H9 (cell line): ENCODE measurements at regions not wholly inside any gene's neighbourhood (a gene's known extent, or its start where the extent isn't known, plus 50 kb on each side); places are given as distances from the start of the nearest gene placed in this dataset.
A peak's percentile ranks its signal among the peaks of the same experiment; 100 is the strongest.

ENCODE experiments used
- DNase-seq: peaks from one replicate; pipeline ENCODE4 v3.0.0-alpha.2; 2017
- H2AFZ ChIP-seq: one replicate; pipeline ENCODE4 v1.6.1; 2013; ENCODE audit warnings: mild to moderate bottlenecking, low read length, control low read depth, moderate library complexity
- H2AK5ac ChIP-seq: 2 replicates; pipeline ENCODE4 v1.6.1; 2013; ENCODE audit warnings: low read length, control low read depth, mixed read lengths; ENCODE audit not compliant: insufficient read length
- H2BK120ac ChIP-seq: one replicate; pipeline ENCODE4 v1.6.1; 2013; ENCODE audit warnings: low read depth, mild to moderate bottlenecking, low read length, control low read depth, inconsistent platforms; ENCODE audit not compliant: poor library complexity, severe bottlenecking
- H2BK12ac ChIP-seq: 2 replicates; pipeline ENCODE4 v1.6.1; 2013; ENCODE audit warnings: low read length, control low read depth, mixed read lengths, low read depth; ENCODE audit not compliant: insufficient read length
- H2BK15ac ChIP-seq: 2 replicates; pipeline ENCODE4 v1.6.1; 2013; ENCODE audit warnings: low read depth, low read length, control low read depth
- H2BK20ac ChIP-seq: one replicate; pipeline ENCODE4 v1.6.1; 2013; ENCODE audit warnings: low read depth, mild to moderate bottlenecking, low read length, control low read depth, inconsistent platforms; ENCODE audit not compliant: poor library complexity, severe bottlenecking
- H2BK5ac ChIP-seq: 2 replicates; pipeline ENCODE4 v1.6.1; 2013; ENCODE audit warnings: low read length, control low read depth, mixed read lengths; ENCODE audit not compliant: insufficient read length
- H3K14ac ChIP-seq: 2 replicates; pipeline ENCODE4 v1.6.1; 2013; ENCODE audit warnings: low read length, control low read depth; ENCODE audit not compliant: insufficient read depth
- H3K18ac ChIP-seq: 2 replicates; pipeline ENCODE4 v1.6.1; 2013; ENCODE audit warnings: low read depth, mild to moderate bottlenecking, mixed read lengths, low read length, control low read depth; ENCODE audit not compliant: insufficient read length
- H3K23ac ChIP-seq: 2 replicates; pipeline ENCODE4 v1.6.1; 2013; ENCODE audit warnings: low read length, control low read depth, mixed read lengths, low read depth; ENCODE audit not compliant: insufficient read length
- H3K23me2 ChIP-seq: 2 replicates; pipeline ENCODE4 v1.6.1; 2013; ENCODE audit warnings: low read depth, mild to moderate bottlenecking, mixed read lengths, low read length, control low read depth; ENCODE audit not compliant: insufficient read length, poor library complexity, severe bottlenecking
- H3K27ac ChIP-seq: 2 replicates; pipeline ENCODE4 v1.5.1; 2013; ENCODE audit warnings: low read length, control low read depth, mixed read lengths, low read depth; ENCODE audit not compliant: insufficient read length
- H3K27me3 ChIP-seq: 2 replicates; pipeline ENCODE4 v1.6.1; 2013; ENCODE audit warnings: low read length, control low read depth, inconsistent platforms; ENCODE audit not compliant: insufficient read depth
- H3K4ac ChIP-seq: 2 replicates; pipeline ENCODE4 v1.6.1; 2013; ENCODE audit warnings: low read depth, mild to moderate bottlenecking, control low read depth, inconsistent platforms, low read length, moderate library complexity
- H3K4me1 ChIP-seq: 2 replicates; pipeline ENCODE4 v1.6.1; 2013; ENCODE audit warnings: low read length, control low read depth, inconsistent platforms; ENCODE audit not compliant: insufficient read depth
- H3K4me2 ChIP-seq: 2 replicates; pipeline ENCODE4 v1.6.1; 2013; ENCODE audit warnings: low read length, control low read depth, mixed read lengths; ENCODE audit not compliant: insufficient read length, insufficient read depth
- H3K56ac ChIP-seq: 2 replicates; pipeline ENCODE4 v1.6.1; 2013; ENCODE audit warnings: low read depth, mild to moderate bottlenecking, mixed read lengths, low read length, control low read depth; ENCODE audit not compliant: insufficient read length
- H3K79me1 ChIP-seq: 2 replicates; pipeline ENCODE4 v1.6.1; 2013; ENCODE audit warnings: low read depth, mild to moderate bottlenecking, moderate library complexity, low read length, control low read depth, inconsistent platforms; ENCODE audit not compliant: insufficient read depth, poor library complexity, severe bottlenecking
- H3K79me2 ChIP-seq: 2 replicates; pipeline ENCODE4 v1.6.1; 2013; ENCODE audit warnings: low read length, control low read depth, inconsistent platforms; ENCODE audit not compliant: insufficient read depth
- H3K9ac ChIP-seq: 2 replicates; pipeline ENCODE4 v1.6.1; 2013; ENCODE audit warnings: low read length, control low read depth, mixed read lengths; ENCODE audit not compliant: insufficient read length; ENCODE audit errors: extremely low read depth
- H3K9me3 ChIP-seq: one replicate; pipeline ENCODE4 v1.6.1; 2013; ENCODE audit warnings: low read depth, low read length, inconsistent platforms; ENCODE audit not compliant: control insufficient read depth
- H3T11ph ChIP-seq: one replicate; pipeline ENCODE4 v1.6.1; 2013; ENCODE audit warnings: mild to moderate bottlenecking, low read length, control low read depth, inconsistent platforms
- H4K20me1 ChIP-seq: one replicate; pipeline ENCODE4 v1.6.1; 2013; ENCODE audit not compliant: control insufficient read depth, insufficient read length, insufficient read depth
- H4K5ac ChIP-seq: 2 replicates; pipeline ENCODE4 v1.6.1; 2013; ENCODE audit warnings: low read depth, mild to moderate bottlenecking, mixed read lengths, low read length, control low read depth; ENCODE audit not compliant: insufficient read length
- H4K8ac ChIP-seq: replicated peaks from 2 replicates; pipeline ENCODE4 v1.6.1; 2013; ENCODE audit warnings: low read length, control low read depth, mixed read lengths, low read depth; ENCODE audit not compliant: insufficient read length
- H4K91ac ChIP-seq: 2 replicates; pipeline ENCODE4 v1.6.1; 2013; ENCODE audit warnings: low read depth, mild to moderate bottlenecking, moderate library complexity, mixed read lengths, low read length, control low read depth; ENCODE audit not compliant: insufficient read length
- H3K27ac Mint-ChIP-seq, 3 experiments: 2 replicates in 2 of 3; 3 replicates in 1 of 3; pipeline ENCODE4 v1.8.0; 2020 to 2021; ENCODE audit warnings: mixed read lengths in 3 of 3, mild to moderate bottlenecking in 1 of 3, moderate library complexity in 1 of 3
- H3K27me3 Mint-ChIP-seq: 2 replicates; pipeline ENCODE4 v1.8.0; 2021; ENCODE audit warnings: low read depth, mild to moderate bottlenecking, moderate library complexity, mixed read lengths
- H3K36me3 Mint-ChIP-seq, 3 experiments: 2 replicates in 2 of 3; 3 replicates in 1 of 3; pipeline ENCODE4 v1.8.0; 2020 to 2021; ENCODE audit warnings: low read depth in 3 of 3, mixed read lengths in 3 of 3; ENCODE audit not compliant: insufficient read depth in 1 of 3
- H3K4me1 Mint-ChIP-seq, 2 experiments: 2 replicates each; pipeline ENCODE4 v1.8.0; 2020; ENCODE audit warnings: mixed read lengths in 2 of 2
- H3K4me3 Mint-ChIP-seq, 2 experiments: 2 replicates in 1 of 2; 3 replicates in 1 of 2; pipeline ENCODE4 v1.8.0; 2020 to 2021; ENCODE audit warnings: mild to moderate bottlenecking in 2 of 2, mixed read lengths in 2 of 2, moderate library complexity in 1 of 2
- H3K9me3 Mint-ChIP-seq, 2 experiments: 2 replicates in 1 of 2; 3 replicates in 1 of 2; pipeline ENCODE4 v1.8.0; 2020; ENCODE audit warnings: mild to moderate bottlenecking in 2 of 2, mixed read lengths in 2 of 2, moderate library complexity in 1 of 2
- WGBS: extraction: QIAGEN DNeasy Blood & Tissue Kit; methylation state at CpG from one replicate; pipeline ENCODE4 v1.1.7; 2013; ENCODE audit warnings: missing lambda C conversion rate, low lambda C conversion rate, mixed read lengths; ENCODE audit not compliant: insufficient read length; ENCODE audit errors: extremely low coverage; 5-methylcytosine and 5-hydroxymethylcytosine counted together
- TF ChIP-seq, protein P1 (sequence below): fragments of 200-600 bp; sonication (generic); conservative IDR thresholded peaks from 3 replicates; pipeline ENCODE4 v1.8.0; 2021; ENCODE audit warnings: antibody characterized with exemption, mild to moderate bottlenecking

DNA sequence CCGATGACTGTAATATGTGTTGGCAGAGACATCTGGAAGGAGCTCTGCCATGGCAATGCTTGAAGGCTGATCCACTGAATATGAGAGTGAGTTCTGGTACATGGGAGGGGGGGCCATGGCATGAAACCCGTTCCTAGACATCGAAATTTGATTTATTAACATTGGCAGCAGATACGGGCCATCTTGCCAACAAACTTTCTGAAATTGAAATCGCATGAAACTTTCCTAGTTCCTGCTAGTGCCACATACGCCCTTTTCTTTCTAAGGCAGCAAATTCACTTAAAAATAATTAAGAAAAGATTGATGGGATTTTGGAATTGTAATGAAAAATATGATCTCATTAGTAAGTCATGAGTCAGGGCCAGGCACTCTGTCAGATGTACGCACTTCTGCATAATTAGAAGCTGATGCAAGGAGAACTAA lies 91.8 kb upstream of the KMT2C start:
- Histone ChIP-seq H2BK20ac (no peak overlapping the region), H2BK5ac (no peak overlapping the region), H3K27ac (no peak overlapping the region), H3K14ac (no peak overlapping the region), H4K5ac (no peak overlapping the region), H3K27me3 (no peaks in the 10 kb centered on the region), H3K4me1 (no peaks in the 10 kb centered on the region; the same call in 1 of the 2 replicates), H2BK15ac (no peak overlapping the region), H3T11ph (no peak overlapping the region), H2BK120ac (peak overlapping the region; percentile 58), H3K9ac (no peak overlapping the region), H3K9me3 (no peaks in the 10 kb centered on the region), H4K20me1 (no peaks in the 10 kb centered on the region), H4K8ac (no peak overlapping the region), H3K4me2 (no peak overlapping the region), H3K23ac (no peak overlapping the region), H3K4ac (no peak overlapping the region), H3K79me1 (no peaks in the 10 kb centered on the region), H3K56ac (no peak overlapping the region), H3K23me2 (no peaks in the 10 kb centered on the region), H4K91ac (no peak overlapping the region), H3K18ac (no peak overlapping the region), H2AK5ac (no peak overlapping the region), H2BK12ac (no peak overlapping the region), H3K79me2 (no peaks in the 10 kb centered on the region), H2AFZ (no peak overlapping the region)
- H3K4me3 Mint-ChIP-seq = no peak overlapping the region
- WGBS = no CpG with 5 or more reads among the region's 7 CpGs
- peaks cover 14 to 15% of the 10 kb centered on the region in 2 experiments for H3K4me1 Mint-ChIP-seq
- no peak for DNase-seq
- H3K27ac Mint-ChIP-seq = no peak overlapping the region
- no peaks in the 10 kb centered on the region for H3K9me3 Mint-ChIP-seq
- TF ChIP-seq, protein P1, sequence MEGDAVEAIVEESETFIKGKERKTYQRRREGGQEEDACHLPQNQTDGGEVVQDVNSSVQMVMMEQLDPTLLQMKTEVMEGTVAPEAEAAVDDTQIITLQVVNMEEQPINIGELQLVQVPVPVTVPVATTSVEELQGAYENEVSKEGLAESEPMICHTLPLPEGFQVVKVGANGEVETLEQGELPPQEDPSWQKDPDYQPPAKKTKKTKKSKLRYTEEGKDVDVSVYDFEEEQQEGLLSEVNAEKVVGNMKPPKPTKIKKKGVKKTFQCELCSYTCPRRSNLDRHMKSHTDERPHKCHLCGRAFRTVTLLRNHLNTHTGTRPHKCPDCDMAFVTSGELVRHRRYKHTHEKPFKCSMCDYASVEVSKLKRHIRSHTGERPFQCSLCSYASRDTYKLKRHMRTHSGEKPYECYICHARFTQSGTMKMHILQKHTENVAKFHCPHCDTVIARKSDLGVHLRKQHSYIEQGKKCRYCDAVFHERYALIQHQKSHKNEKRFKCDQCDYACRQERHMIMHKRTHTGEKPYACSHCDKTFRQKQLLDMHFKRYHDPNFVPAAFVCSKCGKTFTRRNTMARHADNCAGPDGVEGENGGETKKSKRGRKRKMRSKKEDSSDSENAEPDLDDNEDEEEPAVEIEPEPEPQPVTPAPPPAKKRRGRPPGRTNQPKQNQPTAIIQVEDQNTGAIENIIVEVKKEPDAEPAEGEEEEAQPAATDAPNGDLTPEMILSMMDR = no peak
- no peaks in the 10 kb centered on the region for H3K36me3 Mint-ChIP-seq
- H3K27me3 Mint-ChIP-seq = no peaks in the 10 kb centered on the region
